ENCODE measurements at regions not wholly inside any gene's neighbourhood (a gene's known extent, or its start where the extent isn't known, plus 50 kb on each side); places are given as distances from the start of the nearest gene placed in this dataset.

DNA sequence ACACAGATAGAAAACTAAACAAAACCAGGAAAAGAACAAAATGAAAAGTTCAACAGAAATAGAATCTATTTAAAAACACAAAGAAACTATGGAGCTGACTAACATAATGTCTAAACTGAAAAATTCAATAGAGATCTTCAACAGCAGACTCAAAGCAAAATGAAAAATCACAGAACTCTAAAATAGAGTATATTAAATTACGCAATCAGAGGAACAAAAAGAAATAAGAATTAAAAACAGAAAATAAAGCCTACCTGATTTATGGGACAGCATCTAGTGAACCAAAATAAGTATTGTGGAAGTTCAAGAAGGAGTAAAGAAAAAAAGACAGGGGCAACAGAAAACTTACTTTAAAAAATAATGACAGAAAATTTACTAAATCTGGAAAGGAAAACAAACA lies 152.1 kb upstream of the GALNT5 start:
- Histone ChIP-seq H3K36me3 (ENCODE audit: control insufficient read depth, insufficient read depth, low read length) (no peaks in the 10 kb centered on the region), H3K4me3 (replicated peaks; ENCODE audit: low read depth, low read length) (no peak overlapping the region), H3K27me3 (replicated peaks; ENCODE audit: control insufficient read depth, insufficient read depth, low read length) (no peaks in the 10 kb centered on the region; the same call in 1 of the 2 replicates)
- no peak for DNase-seq (ENCODE audit: extremely low read depth, insufficient read length)
- TF ChIP-seq, protein P1, sequence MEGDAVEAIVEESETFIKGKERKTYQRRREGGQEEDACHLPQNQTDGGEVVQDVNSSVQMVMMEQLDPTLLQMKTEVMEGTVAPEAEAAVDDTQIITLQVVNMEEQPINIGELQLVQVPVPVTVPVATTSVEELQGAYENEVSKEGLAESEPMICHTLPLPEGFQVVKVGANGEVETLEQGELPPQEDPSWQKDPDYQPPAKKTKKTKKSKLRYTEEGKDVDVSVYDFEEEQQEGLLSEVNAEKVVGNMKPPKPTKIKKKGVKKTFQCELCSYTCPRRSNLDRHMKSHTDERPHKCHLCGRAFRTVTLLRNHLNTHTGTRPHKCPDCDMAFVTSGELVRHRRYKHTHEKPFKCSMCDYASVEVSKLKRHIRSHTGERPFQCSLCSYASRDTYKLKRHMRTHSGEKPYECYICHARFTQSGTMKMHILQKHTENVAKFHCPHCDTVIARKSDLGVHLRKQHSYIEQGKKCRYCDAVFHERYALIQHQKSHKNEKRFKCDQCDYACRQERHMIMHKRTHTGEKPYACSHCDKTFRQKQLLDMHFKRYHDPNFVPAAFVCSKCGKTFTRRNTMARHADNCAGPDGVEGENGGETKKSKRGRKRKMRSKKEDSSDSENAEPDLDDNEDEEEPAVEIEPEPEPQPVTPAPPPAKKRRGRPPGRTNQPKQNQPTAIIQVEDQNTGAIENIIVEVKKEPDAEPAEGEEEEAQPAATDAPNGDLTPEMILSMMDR (IDR thresholded peaks at IDR 0.05; ENCODE audit: insufficient read depth, low read length, poor library complexity, severe bottlenecking), result no peak

DNA sequence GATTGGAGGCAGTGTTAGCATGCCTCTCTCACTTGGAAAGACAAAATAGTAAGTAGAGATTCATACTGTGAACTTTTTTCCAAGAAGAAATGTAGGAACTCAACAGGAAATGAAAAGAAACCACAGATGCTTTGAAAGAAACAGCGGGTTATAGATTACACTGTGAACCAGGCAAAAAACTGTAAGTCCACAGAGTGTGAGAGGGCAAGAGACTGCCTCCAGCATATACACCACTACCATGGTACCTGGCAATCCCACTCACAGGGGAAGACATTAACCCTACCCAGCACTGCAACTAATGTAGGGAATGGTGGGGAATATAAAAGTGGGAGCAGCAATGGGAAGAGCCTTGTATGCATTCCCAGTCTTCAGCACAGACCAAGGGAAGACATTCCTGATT lies 150.6 kb upstream of the GALNT5 start:
- Histone ChIP-seq H3K27me3 (replicated peaks; ENCODE audit: control insufficient read depth, insufficient read depth, low read length) (no peaks in the 10 kb centered on the region; the same call in 1 of the 2 replicates), H3K36me3 (ENCODE audit: control insufficient read depth, insufficient read depth, low read length) (no peaks in the 10 kb centered on the region), H3K4me3 (replicated peaks; ENCODE audit: low read depth, low read length) (no peak overlapping the region)
- TF ChIP-seq, protein P1 (IDR thresholded peaks at IDR 0.05; ENCODE audit: insufficient read depth, low read length, poor library complexity, severe bottlenecking), result no peak
- DNase-seq (ENCODE audit: extremely low read depth, insufficient read length), result no peak

DNA sequence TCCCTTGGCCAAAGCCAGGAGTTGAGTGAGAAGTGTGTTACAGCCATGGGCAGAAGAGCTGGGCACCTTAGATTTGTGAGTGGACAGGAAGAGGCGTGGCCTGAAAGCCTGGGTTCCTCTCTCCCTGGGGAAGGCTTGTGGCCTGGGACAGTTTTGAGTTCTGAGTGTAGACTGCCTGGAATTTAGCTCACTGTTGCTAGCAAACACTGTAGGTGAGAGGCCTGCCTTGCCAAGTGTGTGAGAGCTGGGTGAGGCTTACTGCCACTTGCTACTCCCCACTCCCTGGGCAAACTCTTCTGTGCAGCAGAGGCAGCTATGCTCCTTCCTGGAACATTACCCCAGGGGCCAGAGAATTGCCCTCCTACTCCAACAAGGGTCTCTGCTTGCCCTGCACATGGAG lies 150.0 kb upstream of the GALNT5 start:
- Histone ChIP-seq H3K27me3 (replicated peaks; ENCODE audit: control insufficient read depth, insufficient read depth, low read length) (no peaks in the 10 kb centered on the region; the same call in 1 of the 2 replicates), H3K4me3 (replicated peaks; ENCODE audit: low read depth, low read length) (no peak overlapping the region), H3K36me3 (ENCODE audit: control insufficient read depth, insufficient read depth, low read length) (no peaks in the 10 kb centered on the region)
- TF ChIP-seq, protein P1 (IDR thresholded peaks at IDR 0.05; ENCODE audit: insufficient read depth, low read length, poor library complexity, severe bottlenecking), result no peak
- no peak for DNase-seq (ENCODE audit: extremely low read depth, insufficient read length)

DNA sequence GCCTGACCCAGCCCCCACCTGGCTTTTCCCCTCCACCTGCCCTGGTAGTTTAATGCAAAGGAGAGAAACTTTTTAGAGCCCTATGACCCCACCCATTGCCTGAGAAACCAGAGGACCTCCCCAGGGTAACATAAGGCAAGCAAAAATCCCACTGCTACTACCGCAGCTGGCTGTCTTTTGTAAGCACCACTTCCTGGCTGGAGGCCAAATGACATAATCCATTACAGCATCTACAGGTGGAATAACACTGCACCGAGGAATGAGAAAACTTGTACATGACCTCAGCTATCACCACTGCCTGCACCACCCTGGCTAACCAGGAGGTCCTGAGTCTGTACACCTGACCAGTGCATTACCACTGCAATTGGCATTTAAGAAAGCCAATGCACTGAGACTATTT lies 149.6 kb upstream of the GALNT5 start:
- Histone ChIP-seq H3K36me3 (ENCODE audit: control insufficient read depth, insufficient read depth, low read length) (no peaks in the 10 kb centered on the region), H3K4me3 (replicated peaks; ENCODE audit: low read depth, low read length) (no peak overlapping the region), H3K27me3 (replicated peaks; ENCODE audit: control insufficient read depth, insufficient read depth, low read length) (no peaks in the 10 kb centered on the region; the same call in 1 of the 2 replicates)
- DNase-seq (ENCODE audit: extremely low read depth, insufficient read length), result no peak
- TF ChIP-seq, protein P1 (IDR thresholded peaks at IDR 0.05; ENCODE audit: insufficient read depth, low read length, poor library complexity, severe bottlenecking), result no peak

DNA sequence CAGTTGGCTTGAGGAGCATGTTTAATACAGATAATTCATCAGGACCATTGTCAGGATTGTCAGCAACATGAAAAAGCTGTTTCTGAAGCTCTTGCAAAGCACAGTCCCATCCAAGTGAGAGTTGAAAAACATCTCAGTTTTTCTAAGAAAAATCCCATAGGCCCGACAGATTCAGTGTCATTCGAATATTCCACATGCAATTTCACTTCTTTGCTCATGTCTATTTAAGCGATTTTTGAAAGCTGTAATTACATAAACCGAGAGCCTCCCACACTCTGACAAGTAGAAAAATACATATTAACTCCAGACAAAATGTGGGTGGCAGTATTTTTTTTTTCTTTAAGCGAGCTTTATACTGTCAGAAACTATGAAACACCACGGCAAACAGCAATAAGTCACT lies 134.7 kb upstream of the GALNT5 start:
- H3K36me3 ChIP-seq (ENCODE audit: control insufficient read depth, insufficient read depth, low read length), result no peaks in the 10 kb centered on the region
- TF ChIP-seq, protein P1 (IDR thresholded peaks at IDR 0.05; ENCODE audit: insufficient read depth, low read length, poor library complexity, severe bottlenecking), result no peak
- no peaks in the 10 kb centered on the region; the same call in 1 of the 2 replicates for H3K27me3 ChIP-seq (replicated peaks; ENCODE audit: control insufficient read depth, insufficient read depth, low read length)
- no peak for DNase-seq (ENCODE audit: extremely low read depth, insufficient read length)
- H3K4me3 ChIP-seq (replicated peaks; ENCODE audit: low read depth, low read length), result no peak overlapping the region

DNA sequence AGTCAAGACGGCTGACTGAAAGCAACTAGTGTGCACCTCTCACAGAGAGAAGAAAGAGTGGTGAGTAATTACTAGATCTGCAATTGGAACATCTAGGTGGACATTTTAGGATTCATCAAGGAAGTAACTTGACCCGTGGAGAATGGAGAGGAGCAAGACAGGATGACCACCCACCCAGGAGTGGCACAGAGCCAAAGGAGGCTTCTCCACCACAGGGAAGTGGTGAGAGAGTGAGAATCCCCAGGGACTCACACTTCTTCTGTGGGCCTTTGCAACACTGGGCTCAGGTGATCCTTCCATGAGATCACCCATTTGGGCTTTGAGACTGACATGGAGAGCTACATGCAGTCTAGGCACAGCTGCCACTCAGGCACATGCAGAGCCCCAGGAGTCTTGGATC lies 132.8 kb upstream of the GALNT5 start:
- Histone ChIP-seq H3K4me3 (replicated peaks; ENCODE audit: low read depth, low read length) (no peak overlapping the region), H3K27me3 (replicated peaks; ENCODE audit: control insufficient read depth, insufficient read depth, low read length) (no peaks in the 10 kb centered on the region; the same call in 1 of the 2 replicates), H3K36me3 (ENCODE audit: control insufficient read depth, insufficient read depth, low read length) (no peaks in the 10 kb centered on the region)
- DNase-seq (ENCODE audit: extremely low read depth, insufficient read length), result no peak
- TF ChIP-seq, protein P1 (IDR thresholded peaks at IDR 0.05; ENCODE audit: insufficient read depth, low read length, poor library complexity, severe bottlenecking), result no peak

Measured in GM06990 (cell line).